ENCODE measurements at regions not wholly inside any gene's neighbourhood (a gene's known extent, or its start where the extent isn't known, plus 50 kb on each side); places are given as distances from the start of the nearest gene placed in this dataset.
"Not testable (repeated sequence)": the region's sequence is repeated elsewhere in the genome, so short reads cannot be mapped to it uniquely, and the experiment has no call there.

GRCh38 chr6:57984575-57984974, 667.1 kb downstream of the PRIM2 start:
- H3K18ac ChIP-seq (ENCODE audit: insufficient read length, low read depth, low read length); H3K4me1 Mint-ChIP-seq; H3K4me1 ChIP-seq (ENCODE audit: insufficient read depth, low read length); H3K9ac ChIP-seq (ENCODE audit: extremely low read depth, insufficient read length, low read length); H2BK15ac ChIP-seq (ENCODE audit: low read depth, low read length); H2BK12ac ChIP-seq (ENCODE audit: insufficient read length, low read depth, low read length); H3K79me2 ChIP-seq (ENCODE audit: insufficient read depth, low read length); H3K27me3 Mint-ChIP-seq (ENCODE audit: low read depth); H3K4me2 ChIP-seq (ENCODE audit: insufficient read depth, insufficient read length, low read length); H2BK20ac ChIP-seq (ENCODE audit: low read depth, low read length, poor library complexity, severe bottlenecking); H4K8ac ChIP-seq (replicated peaks; ENCODE audit: insufficient read length, low read depth, low read length); H2BK120ac ChIP-seq (ENCODE audit: low read depth, low read length, poor library complexity, severe bottlenecking); DNase-seq; H3K4me3 Mint-ChIP-seq; H4K91ac ChIP-seq (ENCODE audit: insufficient read length, low read depth, low read length); H3K79me1 ChIP-seq (ENCODE audit: insufficient read depth, low read depth, low read length, poor library complexity, severe bottlenecking); H3T11ph ChIP-seq (ENCODE audit: low read length); H3K14ac ChIP-seq (ENCODE audit: insufficient read depth, low read length); H3K9me3 ChIP-seq (ENCODE audit: control insufficient read depth, low read depth, low read length); H3K23me2 ChIP-seq (ENCODE audit: insufficient read length, low read depth, low read length, poor library complexity, severe bottlenecking); H4K20me1 ChIP-seq (ENCODE audit: control insufficient read depth, insufficient read depth, insufficient read length); H3K56ac ChIP-seq (ENCODE audit: insufficient read length, low read depth, low read length); H2AK5ac ChIP-seq (ENCODE audit: insufficient read length, low read length); H3K4ac ChIP-seq (ENCODE audit: low read depth, low read length); H3K23ac ChIP-seq (ENCODE audit: insufficient read length, low read depth, low read length); H3K27me3 ChIP-seq (ENCODE audit: insufficient read depth, low read length); H3K27ac Mint-ChIP-seq; H4K5ac ChIP-seq (ENCODE audit: insufficient read length, low read depth, low read length); H2AFZ ChIP-seq (ENCODE audit: low read length); H3K27ac ChIP-seq (ENCODE audit: insufficient read length, low read depth, low read length); H2BK5ac ChIP-seq (ENCODE audit: insufficient read length, low read length): not testable (repeated sequence)
- H3K36me3 Mint-ChIP-seq (ENCODE audit: insufficient read depth in 1 of 3, low read depth in 3 of 3), result peaks cover 0 to 17% (median 0%) of the 10 kb centered on the region in 3 experiments; a peak in 2 of 7 replicates
- peaks cover 8 to 81% of the 10 kb centered on the region in 2 experiments; a peak in 4 of 5 replicates for H3K9me3 Mint-ChIP-seq
- no CpG with 5 or more reads among the region's 3 CpGs for WGBS (ENCODE audit: extremely low coverage, insufficient read length, low lambda C conversion rate)

- H3T11ph ChIP-seq (ENCODE audit: low read length); H3K4me1 ChIP-seq (ENCODE audit: insufficient read depth, low read length); H2BK5ac ChIP-seq (ENCODE audit: insufficient read length, low read length); H4K5ac ChIP-seq (ENCODE audit: insufficient read length, low read depth, low read length); H3K23ac ChIP-seq (ENCODE audit: insufficient read length, low read depth, low read length); H4K20me1 ChIP-seq (ENCODE audit: control insufficient read depth, insufficient read depth, insufficient read length); H2BK20ac ChIP-seq (ENCODE audit: low read depth, low read length, poor library complexity, severe bottlenecking); H3K79me2 ChIP-seq (ENCODE audit: insufficient read depth, low read length); H3K4me1 Mint-ChIP-seq; H3K27me3 ChIP-seq (ENCODE audit: insufficient read depth, low read length); DNase-seq; H3K4ac ChIP-seq (ENCODE audit: low read depth, low read length); H4K8ac ChIP-seq (replicated peaks; ENCODE audit: insufficient read length, low read depth, low read length); H3K4me2 ChIP-seq (ENCODE audit: insufficient read depth, insufficient read length, low read length); H3K14ac ChIP-seq (ENCODE audit: insufficient read depth, low read length); H2AK5ac ChIP-seq (ENCODE audit: insufficient read length, low read length); H3K56ac ChIP-seq (ENCODE audit: insufficient read length, low read depth, low read length); H2BK120ac ChIP-seq (ENCODE audit: low read depth, low read length, poor library complexity, severe bottlenecking); H3K27ac Mint-ChIP-seq; H4K91ac ChIP-seq (ENCODE audit: insufficient read length, low read depth, low read length); H3K79me1 ChIP-seq (ENCODE audit: insufficient read depth, low read depth, low read length, poor library complexity, severe bottlenecking); H3K27ac ChIP-seq (ENCODE audit: insufficient read length, low read depth, low read length); H2BK12ac ChIP-seq (ENCODE audit: insufficient read length, low read depth, low read length); H3K4me3 Mint-ChIP-seq; H3K9ac ChIP-seq (ENCODE audit: extremely low read depth, insufficient read length, low read length); H2AFZ ChIP-seq (ENCODE audit: low read length); H3K23me2 ChIP-seq (ENCODE audit: insufficient read length, low read depth, low read length, poor library complexity, severe bottlenecking); H3K27me3 Mint-ChIP-seq (ENCODE audit: low read depth); H3K9me3 ChIP-seq (ENCODE audit: control insufficient read depth, low read depth, low read length); H2BK15ac ChIP-seq (ENCODE audit: low read depth, low read length); H3K18ac ChIP-seq (ENCODE audit: insufficient read length, low read depth, low read length): not testable (repeated sequence)
- peaks cover 0 to 21% (median 0%) of the 10 kb centered on the region in 3 experiments; a peak in 3 of 7 replicates for H3K36me3 Mint-ChIP-seq (ENCODE audit: insufficient read depth in 1 of 3, low read depth in 3 of 3)
- no CpG with 5 or more reads among the region's 4 CpGs for WGBS (ENCODE audit: extremely low coverage, insufficient read length, low lambda C conversion rate)
- peaks cover 9 to 79% of the 10 kb centered on the region in 2 experiments; a peak in 4 of 5 replicates for H3K9me3 Mint-ChIP-seq
Observed at GRCh38 chr6:57985734-57986133, 668.3 kb downstream of the PRIM2 start.
